Erythroblast (primary cell): ENCODE measurements at regions not wholly inside any gene's neighbourhood (a gene's known extent, or its start where the extent isn't known, plus 50 kb on each side); places are given as distances from the start of the nearest gene placed in this dataset.

Experiments
- GATA1 ChIP-seq: IDR thresholded peaks from 2 replicates; pipeline ENCODE4 v1.6.1; 2011; ENCODE audit warnings: low read depth, mild to moderate bottlenecking, control low read depth, low read length, moderate library complexity
- POLR2A ChIP-seq: IDR thresholded peaks from 2 replicates; pipeline ENCODE4 v1.6.1; 2011; ENCODE audit warnings: mild to moderate bottlenecking, low read length

DNA sequence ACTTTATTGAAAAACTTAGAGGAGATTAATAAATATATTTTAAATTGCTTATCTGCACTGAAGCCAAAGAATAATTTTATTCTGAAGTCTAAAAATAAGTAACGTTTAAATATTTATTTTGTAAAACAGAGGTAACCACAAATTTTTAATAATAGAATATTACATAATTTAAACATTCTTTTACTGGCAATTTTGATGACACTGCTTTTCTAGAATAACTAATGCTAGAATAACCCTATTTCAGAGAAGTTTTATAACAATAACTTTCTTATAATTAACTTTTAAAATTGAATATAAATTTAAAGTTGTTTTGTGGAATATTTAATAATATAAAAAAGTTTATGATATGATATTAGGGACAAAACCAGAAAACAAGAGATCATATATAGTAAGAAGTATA lies 409.6 kb upstream of the KCNMB2 start:
- TF ChIP-seq POLR2A (no peak), GATA1 (no peak)
